ENCODE measurements at regions not wholly inside any gene's neighbourhood (a gene's known extent, or its start where the extent isn't known, plus 50 kb on each side); places are given as distances from the start of the nearest gene placed in this dataset.

- Mint-ChIP-seq H3K27ac (ENCODE audit: low read depth, unreplicated experiment) (no peak overlapping the region), H3K4me1 (ENCODE audit: insufficient read depth, unreplicated experiment) (no peaks in the 10 kb centered on the region), H3K27me3 (ENCODE audit: insufficient read depth, unreplicated experiment) (no peaks in the 10 kb centered on the region), H3K36me3 (ENCODE audit: insufficient read depth, unreplicated experiment) (no peaks in the 10 kb centered on the region), H3K4me3 (ENCODE audit: unreplicated experiment) (no peak overlapping the region), H3K9me3 (ENCODE audit: unreplicated experiment) (peaks cover 7% of the 10 kb centered on the region)
- no TSS peak for BruUV-seq (replicated peaks)
- CTCF ChIA-PET, result interaction anchor here (0.6 kb wide), 1 partner anchor 10 kb away, joined by 3 read pairs; no protein-coding TSS in a partner anchor
- POLR2A ChIA-PET, result no interaction called here
- DNase-seq (ENCODE audit: unreplicated experiment), result no peak
- TF ChIP-seq CTCF (IDR thresholded peaks at IDR 0.05; ENCODE audit: unreplicated experiment), result no peak
- intact Hi-C loops (cut with micrococcal nuclease), result no loop called here
Measured at GRCh38 chr4:35189988-35190613, 1054.2 kb downstream of the ARAP2 start.

GRCh38 chr4:35201403-35201802 lies 1042.9 kb downstream of the ARAP2 start:
- Mint-ChIP-seq H3K27ac (ENCODE audit: low read depth, unreplicated experiment) (no peak overlapping the region), H3K4me3 (ENCODE audit: unreplicated experiment) (no peak overlapping the region), H3K9me3 (ENCODE audit: unreplicated experiment) (no peaks in the 10 kb centered on the region), H3K4me1 (ENCODE audit: insufficient read depth, unreplicated experiment) (no peaks in the 10 kb centered on the region), H3K36me3 (ENCODE audit: insufficient read depth, unreplicated experiment) (no peaks in the 10 kb centered on the region), H3K27me3 (ENCODE audit: insufficient read depth, unreplicated experiment) (no peaks in the 10 kb centered on the region)
- ChIA-PET CTCF (no interaction called here), POLR2A (no interaction called here)
- BruUV-seq (replicated peaks), result no TSS peak
- DNase-seq (ENCODE audit: unreplicated experiment), result no peak
- no peak for TF ChIP-seq CTCF (IDR thresholded peaks at IDR 0.05; ENCODE audit: unreplicated experiment)
- intact Hi-C loops (cut with micrococcal nuclease), result no loop called here

DNA sequence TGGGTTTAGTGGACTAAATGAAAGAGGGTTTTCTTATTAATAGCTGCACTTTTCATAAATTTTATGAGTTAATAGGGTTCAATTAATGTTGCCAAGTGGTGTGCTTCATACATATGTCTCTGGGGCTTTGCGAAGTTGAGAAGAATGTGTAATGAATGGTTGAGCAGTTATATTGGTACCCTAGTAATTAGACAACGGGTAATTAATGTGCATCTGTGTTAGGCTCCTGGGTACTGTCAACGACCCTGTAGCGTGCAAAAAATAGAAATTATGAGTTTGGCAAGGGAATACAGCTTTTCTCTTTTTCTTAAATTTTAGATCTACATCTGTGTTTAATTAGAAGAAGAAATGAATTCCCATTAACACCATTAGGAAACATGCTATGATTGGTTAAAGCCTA lies 1027.7 kb downstream of the ARAP2 start:
- POLR2A ChIA-PET, result interaction anchor here (0.6 kb wide), 1 partner anchor 73 kb away, joined by 4 read pairs; no protein-coding TSS in a partner anchor
- no peak for TF ChIP-seq CTCF (IDR thresholded peaks at IDR 0.05; ENCODE audit: unreplicated experiment)
- no peak overlapping the region for H3K4me3 Mint-ChIP-seq (ENCODE audit: unreplicated experiment)
- CTCF ChIA-PET, result interaction anchor here (0.5 kb wide), 1 partner anchor 401 kb away, joined by 4 read pairs; no protein-coding TSS in a partner anchor
- H3K9me3 Mint-ChIP-seq (ENCODE audit: unreplicated experiment), result no peaks in the 10 kb centered on the region
- no peaks in the 10 kb centered on the region for H3K36me3 Mint-ChIP-seq (ENCODE audit: insufficient read depth, unreplicated experiment)
- intact Hi-C loops (cut with micrococcal nuclease), result no loop called here
- BruUV-seq (replicated peaks), result no TSS peak
- H3K27me3 Mint-ChIP-seq (ENCODE audit: insufficient read depth, unreplicated experiment), result no peaks in the 10 kb centered on the region
- DNase-seq (ENCODE audit: unreplicated experiment), result no peak
- no peak overlapping the region for H3K27ac Mint-ChIP-seq (ENCODE audit: low read depth, unreplicated experiment)
- no peaks in the 10 kb centered on the region for H3K4me1 Mint-ChIP-seq (ENCODE audit: insufficient read depth, unreplicated experiment)

GRCh38 chr4:35217331-35217730 lies 1027.0 kb downstream of the ARAP2 start:
- H3K36me3 Mint-ChIP-seq (ENCODE audit: insufficient read depth, unreplicated experiment), result no peaks in the 10 kb centered on the region
- no peak for TF ChIP-seq CTCF (IDR thresholded peaks at IDR 0.05; ENCODE audit: unreplicated experiment)
- POLR2A ChIA-PET, result no interaction called here
- no peak overlapping the region for H3K4me3 Mint-ChIP-seq (ENCODE audit: unreplicated experiment)
- intact Hi-C loops (cut with micrococcal nuclease), result no loop called here
- no peaks in the 10 kb centered on the region for H3K27me3 Mint-ChIP-seq (ENCODE audit: insufficient read depth, unreplicated experiment)
- H3K27ac Mint-ChIP-seq (ENCODE audit: low read depth, unreplicated experiment), result no peak overlapping the region
- DNase-seq (ENCODE audit: unreplicated experiment), result no peak
- no peaks in the 10 kb centered on the region for H3K9me3 Mint-ChIP-seq (ENCODE audit: unreplicated experiment)
- BruUV-seq (replicated peaks), result no TSS peak
- CTCF ChIA-PET, result interaction anchor here (0.5 kb wide), 1 partner anchor 401 kb away, joined by 4 read pairs; no protein-coding TSS in a partner anchor
- no peaks in the 10 kb centered on the region for H3K4me1 Mint-ChIP-seq (ENCODE audit: insufficient read depth, unreplicated experiment)

Measured in MCF 10A (cell line).